ENCODE measurements at regions not wholly inside any gene's neighbourhood (a gene's known extent, or its start where the extent isn't known, plus 50 kb on each side); places are given as distances from the start of the nearest gene placed in this dataset.

- no peak for ATAC-seq
- intact Hi-C loops (cut with micrococcal nuclease) = no loop called here
- peaks cover 0 to 6% of the 10 kb centered on the region in 2 donors for H3K9me3 Mint-ChIP-seq
- H3K9me3 ChIP-seq (ENCODE audit: control insufficient read depth, insufficient read depth, low read length) = no peaks in the 10 kb centered on the region
- no peaks in the 10 kb centered on the region for H3K4me1 Mint-ChIP-seq
- no peak overlapping the region for H3K4me3 ChIP-seq (ENCODE audit: low read length)
- H3K27ac Mint-ChIP-seq = no peak overlapping the region
- no peak overlapping the region for H3K27ac ChIP-seq (ENCODE audit: low read length)
- H3K36me3 Mint-ChIP-seq = no peaks in the 10 kb centered on the region
- no peaks in the 10 kb centered on the region for H3K4me1 ChIP-seq (ENCODE audit: control insufficient read depth, insufficient read depth, low read length)
- no peaks in the 10 kb centered on the region for H3K27me3 Mint-ChIP-seq (ENCODE audit: low read depth in 2 of 2)
- no peak for DNase-seq
- no peaks in the 10 kb centered on the region for H3K27me3 ChIP-seq (ENCODE audit: control insufficient read depth, insufficient read depth, low read length)
- WGBS (ENCODE audit: insufficient coverage) = 81% methylated on average over 3 of the region's 3 CpGs
- H3K36me3 ChIP-seq (ENCODE audit: control insufficient read depth, insufficient read depth, low read length) = no peaks in the 10 kb centered on the region
- no peak for TF ChIP-seq CTCF (IDR thresholded peaks at IDR 0.05)
- H3K4me3 Mint-ChIP-seq = no peak overlapping the region
Measured at GRCh38 chr12:77189901-77190416, 124.6 kb upstream of the E2F7 start.

DNA sequence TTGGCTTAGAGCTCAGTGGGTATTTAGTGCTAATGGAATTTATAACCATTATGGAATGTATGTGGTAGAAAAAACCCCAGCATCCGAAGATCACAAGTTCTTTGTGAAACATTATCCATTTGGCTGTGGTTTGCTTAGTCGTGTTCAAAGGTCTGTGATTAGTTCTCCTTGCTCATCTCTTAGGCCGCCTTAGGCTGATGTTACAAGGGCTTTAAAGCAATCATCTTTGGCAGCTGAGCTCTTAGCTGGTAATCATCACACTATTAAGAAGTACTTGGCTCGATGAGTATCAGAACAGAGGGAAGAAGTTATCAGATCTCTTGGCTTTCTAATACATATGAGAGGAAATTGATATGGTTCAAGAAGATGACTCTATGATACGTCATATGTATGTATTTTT lies 124.1 kb upstream of the E2F7 start:
- intact Hi-C loops (cut with micrococcal nuclease) = no loop called here
- WGBS (ENCODE audit: insufficient coverage) = 87% methylated on average over 4 of the region's 5 CpGs
- ATAC-seq = no peak

DNA sequence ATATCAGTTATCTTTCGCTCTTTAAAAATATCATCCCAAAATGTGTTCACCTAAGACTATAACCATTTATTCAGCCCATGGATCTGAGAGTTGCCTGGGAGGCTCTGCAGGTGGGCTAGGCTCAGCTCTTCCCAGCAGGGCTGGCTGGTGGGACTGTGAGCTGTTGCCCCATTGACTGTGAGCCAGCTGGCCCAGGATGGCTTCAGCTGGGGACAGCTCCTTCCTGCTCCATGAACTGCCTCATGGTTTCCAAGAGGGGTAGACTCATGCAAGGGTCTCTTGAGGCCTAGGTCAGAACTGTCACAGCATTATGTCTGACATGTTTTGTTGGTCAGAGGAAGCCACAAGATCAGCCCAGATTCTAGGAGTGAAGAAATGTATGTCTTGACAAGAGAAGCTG lies 114.1 kb upstream of the E2F7 start:
- Mint-ChIP-seq H3K4me1 (no peaks in the 10 kb centered on the region), H3K36me3 (no peaks in the 10 kb centered on the region), H3K27me3 (ENCODE audit: low read depth in 2 of 2) (no peaks in the 10 kb centered on the region), H3K9me3 (peaks cover 4 to 15% of the 10 kb centered on the region in 2 donors), H3K4me3 (no peak overlapping the region), H3K27ac (no peak overlapping the region)
- Histone ChIP-seq H3K4me3 (ENCODE audit: low read length) (no peak overlapping the region), H3K4me1 (ENCODE audit: control insufficient read depth, insufficient read depth, low read length) (no peaks in the 10 kb centered on the region), H3K27me3 (ENCODE audit: control insufficient read depth, insufficient read depth, low read length) (no peaks in the 10 kb centered on the region), H3K36me3 (ENCODE audit: control insufficient read depth, insufficient read depth, low read length) (no peaks in the 10 kb centered on the region), H3K9me3 (ENCODE audit: control insufficient read depth, insufficient read depth, low read length) (peaks cover 3% of the 10 kb centered on the region), H3K27ac (ENCODE audit: low read length) (no peak overlapping the region)
- intact Hi-C loops (cut with micrococcal nuclease) = no loop called here
- 100% methylated on average over 1 of the region's 1 CpG for WGBS (ENCODE audit: insufficient coverage)
- TF ChIP-seq CTCF (IDR thresholded peaks at IDR 0.05) = no peak
- ATAC-seq (no peak), DNase-seq (no peak)

More for the DNA sequence above, 124.1 kb upstream of the E2F7 start:
- H3K4me3 ChIP-seq (ENCODE audit: low read length) = no peak overlapping the region
- no peaks in the 10 kb centered on the region for H3K27me3 Mint-ChIP-seq (ENCODE audit: low read depth in 2 of 2)
- H3K36me3 Mint-ChIP-seq = no peaks in the 10 kb centered on the region
- H3K9me3 ChIP-seq (ENCODE audit: control insufficient read depth, insufficient read depth, low read length) = no peaks in the 10 kb centered on the region
- no peaks in the 10 kb centered on the region for H3K27me3 ChIP-seq (ENCODE audit: control insufficient read depth, insufficient read depth, low read length)
- no peak overlapping the region for H3K27ac Mint-ChIP-seq
- H3K36me3 ChIP-seq (ENCODE audit: control insufficient read depth, insufficient read depth, low read length) = no peaks in the 10 kb centered on the region
- H3K27ac ChIP-seq (ENCODE audit: low read length) = no peak overlapping the region
- no peak overlapping the region for H3K4me3 Mint-ChIP-seq
- no peaks in the 10 kb centered on the region for H3K4me1 Mint-ChIP-seq
- TF ChIP-seq CTCF (IDR thresholded peaks at IDR 0.05) = no peak
- no peak for DNase-seq
- no peaks in the 10 kb centered on the region for H3K4me1 ChIP-seq (ENCODE audit: control insufficient read depth, insufficient read depth, low read length)
- peaks cover 0 to 6% of the 10 kb centered on the region in 2 donors for H3K9me3 Mint-ChIP-seq

GRCh38 chr12:77167801-77168200 lies 102.4 kb upstream of the E2F7 start:
- Mint-ChIP-seq H3K4me3 (no peak overlapping the region), H3K27ac (no peak overlapping the region), H3K9me3 (peaks cover 6 to 11% of the 10 kb centered on the region in 2 donors), H3K27me3 (ENCODE audit: low read depth in 2 of 2) (no peaks in the 10 kb centered on the region), H3K36me3 (no peaks in the 10 kb centered on the region), H3K4me1 (no peaks in the 10 kb centered on the region)
- DNase-seq (no peak), ATAC-seq (no peak)
- Histone ChIP-seq H3K4me1 (ENCODE audit: control insufficient read depth, insufficient read depth, low read length) (no peaks in the 10 kb centered on the region), H3K27ac (ENCODE audit: low read length) (no peak overlapping the region), H3K4me3 (ENCODE audit: low read length) (no peak overlapping the region), H3K9me3 (ENCODE audit: control insufficient read depth, insufficient read depth, low read length) (no peaks in the 10 kb centered on the region), H3K27me3 (ENCODE audit: control insufficient read depth, insufficient read depth, low read length) (no peaks in the 10 kb centered on the region), H3K36me3 (ENCODE audit: control insufficient read depth, insufficient read depth, low read length) (no peaks in the 10 kb centered on the region)
- intact Hi-C loops (cut with micrococcal nuclease) = no loop called here
- no peak for TF ChIP-seq CTCF (IDR thresholded peaks at IDR 0.05)
- WGBS (ENCODE audit: insufficient coverage) = 94% methylated on average over 2 of the region's 2 CpGs
